ENCODE measurements at regions not wholly inside any gene's neighbourhood (a gene's known extent, or its start where the extent isn't known, plus 50 kb on each side); places are given as distances from the start of the nearest gene placed in this dataset.

- Histone ChIP-seq H3K36me3 (ENCODE audit: insufficient read depth) (peaks cover 15% of the 10 kb centered on the region), H3K27ac (ENCODE audit: low read depth) (no peak overlapping the region), H4K20me1 (replicated peaks; ENCODE audit: insufficient read depth) (no peaks in the 10 kb centered on the region), H3K4me1 (ENCODE audit: insufficient read depth) (peaks cover under 1% of the 10 kb centered on the region; the same call in 1 of the 2 replicates), H3K9me2 (ENCODE audit: insufficient read depth) (0 out of 2 replicates have a peak, but pooled peaks cover 9% of the 10 kb centered on the region), H2AFZ (no peak overlapping the region), H3K27me3 (ENCODE audit: insufficient read depth) (no peaks in the 10 kb centered on the region), H3K79me2 (replicated peaks; ENCODE audit: insufficient read depth) (no peaks in the 10 kb centered on the region), H3K4me3 (no peak overlapping the region), H3K4me2 (no peak overlapping the region), H3F3A (replicated peaks; ENCODE audit: low read depth) (no peaks in the 10 kb centered on the region)
- Mint-ChIP-seq H3K27ac (no peak overlapping the region), H3K4me1 (peaks cover 7% of the 10 kb centered on the region), H3K27me3 (ENCODE audit: insufficient read depth, low read depth, poor library complexity) (no peaks in the 10 kb centered on the region), H3K36me3 (ENCODE audit: low read depth) (peaks cover 40% of the 10 kb centered on the region), H3K4me3 (no peak overlapping the region), H3K9me3 (peaks cover 45% of the 10 kb centered on the region)
- no peak for DNase-seq (ENCODE audit: low spot score)
- TF ChIP-seq POLR2AphosphoS5 (IDR thresholded peaks at IDR 0.05; ENCODE audit: low read depth) (no peak), ZNF331 (CRISPR knock-in tag; IDR thresholded peaks at IDR 0.05; ENCODE audit: low read depth) (no peak), CTCF (conservative IDR thresholded peaks at IDR 0.05; ENCODE audit: low read depth in 2 of 2) (no peak), EZH2 (IDR thresholded peaks at IDR 0.05; ENCODE audit: low read depth, unreplicated experiment) (no peak), JUNB (IDR thresholded peaks at IDR 0.05; ENCODE audit: unreplicated experiment) (no peak), CREB1 (CRISPR knock-in tag; IDR thresholded peaks at IDR 0.05; ENCODE audit: low read depth) (no peak), REST (IDR thresholded peaks at IDR 0.05; ENCODE audit: unreplicated experiment) (no peak), STAT1 (IDR thresholded peaks at IDR 0.05; ENCODE audit: unreplicated experiment) (no peak), ETS1 (IDR thresholded peaks at IDR 0.05) (no peak), ZNF462 (CRISPR knock-in tag; IDR thresholded peaks at IDR 0.05) (no peak), NANOG (IDR thresholded peaks at IDR 0.05; ENCODE audit: borderline replicate concordance) (no peak)
- ATAC-seq, result no peak
These were observed 149.6 kb downstream of the QRSL1 start for GRCh38 chr6:106778943-106779342.

All from GM23338 (cell line).